RKO (cell line): ENCODE measurements at regions not wholly inside any gene's neighbourhood (a gene's known extent, or its start where the extent isn't known, plus 50 kb on each side); places are given as distances from the start of the nearest gene placed in this dataset.
"Not testable (repeated sequence)": the region's sequence is repeated elsewhere in the genome, so short reads cannot be mapped to it uniquely, and the experiment has no call there.

Source experiments
- DNase-seq: peaks from one replicate; pipeline ENCODE4 v3.0.0-alpha.2; 2016; ENCODE audit warnings: low spot score

DNA sequence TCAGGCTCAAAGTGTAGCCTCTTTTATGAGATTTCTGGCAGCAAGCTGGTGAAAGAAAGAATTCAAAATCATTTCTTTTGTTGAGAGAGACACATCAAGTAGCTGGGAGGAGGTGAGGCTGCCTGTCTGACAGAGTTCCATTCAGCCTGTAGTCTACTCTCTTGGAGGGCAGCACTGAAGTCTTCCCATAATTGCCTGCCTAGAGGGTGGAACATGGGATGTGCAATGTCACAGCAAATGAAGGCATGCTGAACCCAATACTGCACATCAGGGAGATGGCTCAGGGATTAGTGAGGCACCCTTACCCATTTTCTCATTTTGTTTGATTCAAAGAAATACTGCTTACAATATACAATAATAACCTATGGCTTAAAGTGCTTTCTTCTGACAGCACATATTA, 475.7 kb downstream of the TMEM232 start:
- no peak for DNase-seq

DNA sequence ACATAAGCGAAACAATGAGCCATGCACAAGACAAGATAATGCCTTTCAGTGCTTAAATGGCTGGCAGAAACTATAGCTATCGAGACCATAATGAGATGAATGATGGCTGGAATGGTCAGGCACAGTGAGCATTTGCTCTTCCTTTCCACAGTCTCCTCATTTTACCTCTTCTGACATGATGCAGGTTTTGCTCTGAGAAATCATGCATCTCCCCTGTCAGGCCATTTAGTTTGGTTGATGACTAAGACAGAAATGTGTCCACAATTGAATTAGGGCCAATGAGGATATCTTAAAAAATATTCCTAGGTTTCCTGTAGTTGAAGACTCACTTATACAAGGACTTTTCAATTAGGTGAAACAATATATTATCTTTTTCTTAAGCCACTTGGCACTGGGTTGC, 475.1 kb downstream of the TMEM232 start:
- DNase-seq = no peak

DNA sequence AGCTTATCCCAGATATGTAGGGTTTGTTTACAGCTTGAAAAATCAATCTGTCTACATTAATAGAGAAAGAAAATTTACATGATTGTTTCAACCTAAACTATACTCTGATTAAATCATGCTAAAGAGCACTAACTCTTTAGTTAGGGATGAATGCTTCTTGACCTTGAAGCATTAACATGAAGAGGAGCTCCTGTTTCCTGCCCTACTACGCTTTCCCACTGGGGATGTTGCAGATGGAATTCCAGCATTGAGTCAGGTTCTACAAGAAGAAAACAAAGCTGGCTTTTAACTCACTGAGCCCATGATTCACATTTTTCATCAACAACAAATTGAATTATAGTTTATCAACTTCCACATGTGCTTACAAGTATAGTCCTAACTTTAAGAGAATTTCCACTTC, 471.3 kb downstream of the TMEM232 start:
- DNase-seq = no peak

DNA sequence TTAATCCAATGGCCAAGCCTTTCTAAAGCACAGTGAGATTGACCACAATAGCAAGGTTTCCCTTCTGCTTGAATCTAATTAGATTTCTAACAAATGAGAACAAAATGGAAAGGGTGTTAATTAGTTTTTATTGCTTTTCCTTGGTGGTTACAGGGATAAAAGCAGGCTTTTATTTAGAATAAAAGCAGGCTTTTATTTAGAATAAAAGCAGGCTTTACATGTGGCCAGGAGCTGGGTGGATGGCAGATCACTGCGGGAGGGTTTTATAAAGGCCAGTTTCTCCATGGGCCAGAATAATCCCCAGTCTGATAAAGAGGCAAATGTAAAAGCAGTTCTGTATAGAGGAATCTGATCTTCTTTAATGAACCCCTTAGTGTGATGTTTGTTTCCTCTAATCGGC, 470.2 kb downstream of the TMEM232 start:
- no peak for DNase-seq

DNA sequence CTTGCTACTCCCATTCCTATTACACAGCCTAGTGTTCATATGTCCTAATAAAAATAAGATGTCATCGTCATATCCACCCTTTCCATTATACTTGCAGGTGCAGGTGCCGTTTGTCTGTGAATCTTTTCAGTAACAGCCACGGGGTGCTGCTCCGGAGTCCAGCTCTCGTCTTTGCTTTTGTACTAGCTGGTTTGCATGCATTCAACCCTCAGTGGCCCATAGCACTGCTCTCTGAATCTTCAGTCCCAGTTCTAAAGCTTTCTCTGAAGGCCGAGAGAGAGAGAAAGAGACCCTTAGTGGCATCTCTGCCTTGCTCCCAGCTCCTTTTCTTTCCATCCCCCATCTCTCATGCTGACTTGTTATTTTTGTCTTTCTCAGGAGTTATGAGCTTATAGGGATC, 468.5 kb downstream of the TMEM232 start:
- DNase-seq = no peak

DNA sequence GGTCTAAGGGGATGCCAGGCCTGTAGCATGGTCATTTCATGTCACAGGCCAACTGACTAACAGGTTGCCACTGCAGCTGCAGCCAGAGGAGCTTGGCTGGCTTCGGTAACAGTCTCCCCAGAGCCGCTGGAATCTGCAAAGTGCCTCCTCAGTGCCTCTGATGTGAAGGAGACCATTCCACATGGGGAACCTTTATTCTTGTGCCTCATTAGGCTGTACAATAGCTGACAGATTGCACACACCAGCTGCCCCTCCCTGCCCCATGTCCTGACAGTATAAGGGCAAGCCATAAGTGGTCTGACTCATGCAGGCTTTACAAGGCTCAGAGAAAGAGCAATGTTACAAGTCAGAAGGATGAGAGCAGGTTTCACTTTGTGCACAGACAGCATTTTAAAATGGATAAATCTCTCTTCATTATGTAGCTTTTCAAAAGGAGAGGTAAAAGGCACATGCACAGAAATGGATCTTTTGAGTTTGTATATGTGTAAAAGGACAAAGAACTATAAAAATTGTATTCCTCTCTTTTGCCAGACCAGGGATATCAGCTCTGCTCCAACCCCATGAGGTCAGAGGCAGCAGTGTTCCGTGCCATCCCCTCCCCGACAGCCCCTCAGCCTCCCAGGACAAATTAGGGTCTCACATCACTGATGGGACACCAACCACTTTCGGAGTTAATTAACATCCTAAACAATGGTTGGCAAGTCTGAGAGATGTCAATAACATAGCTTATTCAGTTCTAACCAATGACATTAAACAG, 467.8 kb downstream of the TMEM232 start:
- peak; percentile 34 for DNase-seq

DNA sequence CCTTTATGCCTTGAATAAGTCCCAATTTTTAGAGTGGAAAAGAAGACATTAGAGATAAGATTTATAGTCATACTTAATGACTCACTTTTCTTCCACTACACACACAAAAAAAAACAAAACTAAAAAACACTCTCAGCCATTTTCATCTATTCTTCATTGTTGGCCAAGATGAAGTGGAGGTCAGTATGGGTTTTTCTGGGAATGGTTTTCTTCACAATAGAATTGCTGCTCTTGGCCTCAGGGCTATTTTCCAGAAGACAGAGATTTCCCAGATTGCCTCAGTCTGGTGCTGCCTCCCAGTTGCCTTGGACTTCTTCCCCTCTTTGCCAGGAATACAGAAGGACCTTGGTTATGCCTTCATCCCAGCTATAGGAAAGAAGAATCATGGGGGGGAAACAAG, 463.7 kb downstream of the TMEM232 start:
- no peak for DNase-seq

DNA sequence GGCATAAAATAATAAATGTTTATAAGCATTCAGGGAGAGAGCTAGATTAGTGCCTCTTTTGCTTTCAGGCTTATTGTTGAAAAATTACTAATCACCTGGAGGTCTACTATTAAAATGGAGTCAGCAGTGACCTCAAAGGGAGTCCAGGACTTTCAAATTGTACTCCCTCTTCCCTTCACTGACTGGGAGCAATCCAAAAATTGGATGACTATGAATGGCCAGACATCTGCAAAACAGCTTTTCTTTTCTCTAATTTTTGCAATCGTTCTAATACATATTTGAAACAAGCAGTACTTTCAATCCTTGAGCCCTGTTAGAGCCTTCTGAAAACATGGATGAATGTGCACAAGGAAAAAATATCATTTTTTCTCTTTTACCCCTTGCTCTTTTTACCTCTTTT, 461.8 kb downstream of the TMEM232 start:
- DNase-seq = no peak

DNA sequence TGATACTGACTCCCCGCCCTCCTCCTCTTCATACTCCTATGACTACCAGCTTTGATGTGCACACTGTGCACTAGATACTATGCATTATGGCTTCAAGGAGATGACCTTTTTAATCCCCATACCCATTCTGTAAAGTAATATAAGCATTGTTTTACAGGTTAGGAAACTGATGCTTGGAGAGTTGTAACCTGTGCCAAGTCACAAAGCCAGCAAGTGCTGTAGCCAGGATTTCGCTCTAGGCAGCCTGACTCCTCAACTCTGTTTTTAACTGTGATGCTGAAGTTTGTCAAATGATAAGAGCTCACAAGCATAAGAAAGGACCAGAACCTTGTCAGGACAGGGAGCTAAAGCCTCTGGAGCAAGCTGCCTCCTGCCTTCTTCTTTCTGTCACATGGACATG, 461.3 kb downstream of the TMEM232 start:
- DNase-seq = no peak

DNA sequence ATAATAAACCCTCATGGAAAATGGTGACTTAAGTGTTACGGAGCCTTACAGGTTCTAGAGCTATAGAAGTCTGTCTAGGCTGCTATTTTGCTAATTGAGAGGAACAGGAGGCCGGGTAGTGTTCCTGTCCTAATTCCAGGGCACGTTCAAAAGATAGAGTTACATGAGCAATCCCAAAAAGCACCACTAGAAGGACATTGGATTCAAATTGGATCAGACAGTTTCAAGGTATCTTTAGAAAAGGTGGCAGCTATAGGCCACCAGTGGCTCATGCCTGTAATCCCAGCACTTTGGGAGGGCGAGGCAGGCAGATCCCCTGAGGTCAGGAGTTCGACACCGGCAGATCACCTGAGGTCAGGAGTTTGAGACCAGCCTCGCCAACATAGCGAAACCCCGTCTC, 458.8 kb downstream of the TMEM232 start:
- no peak for DNase-seq

DNA sequence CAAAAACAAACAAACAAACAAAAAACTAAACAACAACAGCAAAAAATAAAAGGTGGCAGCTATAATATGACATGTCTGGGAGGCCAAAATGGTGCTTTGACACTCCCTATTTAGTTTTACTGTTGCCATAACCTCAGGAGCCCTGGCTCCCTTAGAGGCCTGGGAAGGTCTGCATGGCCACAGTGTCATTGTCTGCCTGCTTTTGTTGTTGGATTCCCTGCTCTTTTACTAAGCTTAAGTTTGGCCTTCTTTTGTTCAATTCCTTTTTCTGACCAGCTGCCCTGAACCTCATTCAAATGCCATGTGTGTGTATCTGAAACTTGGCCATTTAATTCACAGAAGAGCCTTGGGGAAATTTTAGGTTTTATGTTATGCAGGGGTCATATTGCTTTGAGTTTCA, 458.2 kb downstream of the TMEM232 start:
- no peak for DNase-seq

DNA sequence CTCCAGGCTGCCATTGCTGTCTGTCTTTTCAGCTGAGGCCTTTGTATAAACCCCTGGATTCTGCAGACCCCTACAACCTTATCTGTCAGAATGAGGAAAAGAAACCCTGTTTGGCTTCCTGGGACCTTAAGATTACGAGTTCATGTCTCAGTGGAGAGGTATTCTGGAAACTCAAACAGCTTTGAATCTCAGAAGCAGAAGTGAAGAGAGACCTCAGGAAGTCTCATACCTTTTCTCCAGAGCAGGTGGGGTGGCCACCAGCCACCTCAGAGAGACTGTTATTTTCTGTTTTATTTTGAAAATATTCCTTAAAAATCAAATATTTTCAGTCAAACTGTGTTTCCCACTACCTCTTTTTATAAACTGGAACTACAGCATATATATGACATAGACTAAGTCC, 457.5 kb downstream of the TMEM232 start:
- DNase-seq = no peak

DNA sequence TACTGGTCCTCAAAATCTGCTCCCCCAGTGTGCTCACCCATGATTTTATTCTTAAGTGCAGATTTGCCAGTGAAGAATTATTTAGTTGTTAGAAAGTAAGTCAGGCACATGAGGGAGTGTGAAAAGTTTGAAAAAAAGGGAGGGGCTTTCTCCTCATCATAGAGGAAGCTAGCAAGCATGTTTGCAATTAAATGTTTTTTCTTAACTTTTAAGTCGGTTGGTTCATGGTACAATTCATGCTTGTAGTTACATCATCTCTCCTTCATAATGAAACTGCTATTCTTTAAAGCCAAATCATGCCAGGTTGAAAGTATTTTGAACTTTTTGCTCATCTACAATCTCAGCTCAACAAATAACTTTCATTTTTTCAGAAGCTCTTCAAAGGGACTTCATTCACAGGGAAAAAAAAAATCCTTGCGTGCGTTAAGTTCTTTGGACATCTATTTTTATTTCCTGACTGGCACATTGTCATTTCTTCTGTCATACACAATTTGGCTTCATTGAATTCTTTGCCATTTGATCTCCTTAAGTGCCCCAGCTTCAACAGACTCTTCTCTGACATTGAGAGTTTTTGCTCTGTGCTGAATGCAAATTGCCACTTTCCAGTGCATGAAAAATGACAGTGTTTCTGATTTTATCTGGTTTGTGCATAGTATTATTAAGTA, 456.9 kb downstream of the TMEM232 start:
- no peak for DNase-seq

DNA sequence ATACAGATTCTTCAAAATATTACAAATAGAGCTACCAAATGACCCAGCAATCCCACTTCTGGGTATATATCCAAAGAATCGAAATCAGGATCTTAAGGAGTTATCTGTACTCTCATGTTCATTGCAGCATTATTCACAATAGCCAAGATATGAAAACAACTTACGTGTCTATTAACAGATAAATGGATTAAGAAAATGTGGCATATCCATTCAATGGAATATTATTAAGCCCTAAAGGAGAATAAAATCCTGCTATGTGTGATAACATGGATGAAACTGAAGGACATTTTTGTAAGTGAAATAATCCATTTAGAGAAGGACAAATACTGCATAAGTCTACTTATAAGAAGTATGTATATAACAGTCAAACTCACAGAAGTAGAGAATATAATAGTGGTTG, 450.6 kb downstream of the TMEM232 start:
- no peak for DNase-seq

DNA sequence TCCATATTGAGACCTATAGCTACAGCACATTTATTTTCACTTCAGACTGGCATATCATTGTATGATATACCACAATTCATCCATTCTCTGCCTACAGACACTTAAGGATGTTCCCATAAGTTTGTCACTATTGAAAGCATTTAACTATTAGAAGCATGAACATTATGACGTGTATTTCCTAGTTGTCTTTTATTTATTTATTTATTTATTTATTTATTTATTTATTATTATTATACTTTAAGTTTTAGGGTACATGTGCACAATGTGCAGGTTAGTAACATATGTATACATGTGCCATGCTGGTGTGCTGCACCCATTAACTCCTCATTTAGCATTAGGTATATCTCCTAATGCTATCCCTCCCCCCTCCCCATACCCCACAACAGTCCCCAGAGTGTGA, 448.0 kb downstream of the TMEM232 start:
- DNase-seq = not testable (repeated sequence)

DNA sequence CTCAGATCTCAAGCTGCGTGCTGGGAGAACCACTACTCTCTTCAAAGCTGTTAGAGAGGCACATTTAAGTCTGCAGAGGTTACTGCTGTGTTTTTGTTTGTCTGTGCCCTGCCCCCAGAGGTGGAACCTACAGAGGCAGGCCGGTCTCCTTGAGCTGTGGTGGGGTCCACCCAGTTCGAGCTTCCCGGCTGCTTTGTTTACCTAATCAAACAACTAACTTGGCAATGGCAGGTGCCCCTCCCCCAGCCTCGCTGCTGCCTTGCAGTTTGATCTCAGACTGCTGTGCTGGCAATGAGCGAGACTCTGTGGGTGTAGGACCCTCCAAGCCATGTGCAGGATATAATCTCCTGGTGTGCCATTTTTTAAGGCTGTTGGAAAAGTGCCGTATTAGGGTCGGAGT, 442.4 kb downstream of the TMEM232 start:
- DNase-seq = not testable (repeated sequence)

DNA sequence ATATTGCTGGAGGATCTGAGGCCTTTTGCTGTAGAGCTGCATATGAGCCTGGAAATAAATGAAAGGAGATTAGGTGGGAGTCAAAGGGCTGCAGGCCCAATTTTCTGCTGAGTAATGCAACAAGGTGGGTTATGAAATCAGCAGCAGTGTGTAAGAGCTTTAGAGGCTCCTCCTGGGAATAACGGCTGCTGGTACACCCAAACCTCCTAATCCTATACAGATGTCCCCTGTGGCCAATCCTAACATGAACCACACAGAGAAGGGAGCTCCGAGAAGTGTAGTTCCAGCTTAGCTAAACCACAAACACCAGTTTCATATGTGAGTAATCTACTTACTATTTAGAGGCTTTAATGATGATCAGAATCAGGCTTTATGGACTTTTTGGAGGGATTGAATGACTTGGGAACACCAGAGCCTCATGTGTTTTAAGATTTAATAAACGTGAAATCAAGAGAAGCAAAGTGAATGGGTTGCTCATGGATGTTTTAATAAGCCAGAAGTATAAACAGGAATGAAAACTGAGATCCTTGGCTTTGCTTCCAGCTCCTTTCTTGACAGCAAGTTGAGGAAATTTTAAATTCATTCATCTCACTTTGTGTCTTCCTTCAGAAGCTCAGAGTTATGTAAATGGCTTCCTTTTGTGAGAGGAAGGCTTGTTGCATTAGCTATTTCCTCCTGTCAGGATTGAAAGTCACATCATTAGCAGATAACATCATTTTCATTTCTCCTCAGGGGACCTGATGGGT, 437.5 kb downstream of the TMEM232 start:
- DNase-seq = no peak

DNA sequence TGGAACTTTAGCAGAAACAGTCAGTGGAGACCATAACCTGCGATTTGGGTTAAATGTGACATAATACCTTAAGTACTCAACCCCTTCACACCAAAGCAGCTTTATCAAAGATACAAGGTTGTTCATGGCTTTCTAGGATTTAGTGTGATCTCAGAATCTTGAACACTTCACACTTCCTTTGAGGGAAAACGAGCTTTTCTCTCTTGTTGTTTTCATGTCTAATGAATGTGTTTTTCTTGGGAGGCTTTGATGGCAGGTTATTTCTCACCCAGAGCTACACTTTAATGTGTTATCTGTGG, 437.0 kb downstream of the TMEM232 start:
- no peak for DNase-seq

DNA sequence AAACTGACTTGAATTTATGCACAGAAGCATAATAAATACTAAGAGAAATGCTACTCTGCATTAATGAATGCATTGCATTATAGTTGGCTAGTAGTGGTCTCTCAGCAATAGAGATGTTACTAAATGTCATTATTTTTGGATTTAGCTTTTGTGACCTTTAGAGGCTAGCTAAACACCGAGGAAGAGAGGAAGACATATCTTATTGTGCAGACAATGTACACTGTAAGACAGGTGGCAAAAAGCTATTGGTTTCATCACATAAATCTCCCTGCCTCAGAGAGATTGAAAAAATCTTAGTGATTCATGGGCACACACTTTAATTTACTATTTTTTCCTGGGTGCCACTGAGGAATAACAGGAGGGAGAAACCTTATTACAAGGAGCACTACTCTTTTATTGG, 435.9 kb downstream of the TMEM232 start:
- DNase-seq = no peak

DNA sequence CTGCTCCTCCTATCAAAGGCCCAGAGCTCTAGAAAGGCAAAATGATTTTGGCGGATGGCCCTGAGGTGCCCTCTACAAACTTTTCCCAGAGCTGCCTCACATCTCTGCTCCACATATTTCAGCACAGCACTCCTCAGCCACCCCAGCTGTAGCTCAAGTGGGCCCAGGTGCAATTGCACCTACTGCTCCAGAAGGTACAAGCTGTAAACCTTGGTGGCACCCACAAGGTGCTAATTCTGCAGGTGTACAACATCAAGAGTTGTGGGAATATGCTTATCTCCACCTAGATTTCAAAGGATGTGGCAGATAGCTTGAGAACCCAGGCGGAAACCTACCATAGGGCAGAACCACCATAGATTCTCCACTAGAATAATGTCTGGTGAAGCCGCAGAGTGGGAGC, 432.2 kb downstream of the TMEM232 start:
- DNase-seq = no peak

DNA sequence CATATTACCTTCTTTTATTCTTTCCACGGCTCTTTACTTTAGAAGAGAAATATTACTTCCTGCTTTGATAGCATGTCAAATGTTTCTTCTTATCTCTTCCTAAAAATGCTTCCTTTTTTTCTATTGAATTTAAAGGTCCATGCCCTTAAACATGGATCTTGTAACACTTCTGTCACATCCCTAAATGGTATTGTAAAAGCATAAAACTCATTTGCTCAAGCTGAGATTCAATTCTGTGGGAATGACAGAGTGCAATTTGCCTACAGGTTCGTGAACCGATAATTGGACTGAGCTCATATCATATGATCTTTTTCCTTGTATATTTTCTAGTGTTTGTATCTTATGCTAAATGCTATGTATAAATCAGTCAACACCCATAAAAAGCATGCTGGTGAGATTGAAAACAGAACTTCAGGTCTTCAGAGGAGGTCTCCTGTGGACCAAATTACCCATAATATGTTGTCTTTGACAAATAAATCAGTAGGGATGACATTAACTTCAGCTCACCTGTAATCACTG, 429.3 kb downstream of the TMEM232 start:
- no peak for DNase-seq

DNA sequence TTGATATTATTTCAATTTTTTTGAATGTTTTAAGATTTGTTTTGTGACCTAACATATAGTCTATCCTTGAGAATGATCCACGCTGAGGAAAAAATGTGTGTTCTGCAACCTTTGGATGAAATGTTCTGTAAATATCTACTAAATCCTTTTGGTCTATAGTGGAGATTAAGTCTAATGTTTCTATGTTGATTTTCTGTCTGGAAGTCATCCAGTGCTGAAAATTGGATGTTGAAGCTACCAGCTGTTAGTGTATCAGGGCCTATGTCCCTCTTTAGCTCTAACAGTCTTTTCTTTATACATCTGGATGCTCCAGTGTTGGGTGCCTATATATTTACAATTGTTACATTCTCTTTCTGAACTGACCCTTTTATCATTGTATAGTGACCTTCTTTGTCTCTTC, 422.3 kb downstream of the TMEM232 start:
- no peak for DNase-seq

DNA sequence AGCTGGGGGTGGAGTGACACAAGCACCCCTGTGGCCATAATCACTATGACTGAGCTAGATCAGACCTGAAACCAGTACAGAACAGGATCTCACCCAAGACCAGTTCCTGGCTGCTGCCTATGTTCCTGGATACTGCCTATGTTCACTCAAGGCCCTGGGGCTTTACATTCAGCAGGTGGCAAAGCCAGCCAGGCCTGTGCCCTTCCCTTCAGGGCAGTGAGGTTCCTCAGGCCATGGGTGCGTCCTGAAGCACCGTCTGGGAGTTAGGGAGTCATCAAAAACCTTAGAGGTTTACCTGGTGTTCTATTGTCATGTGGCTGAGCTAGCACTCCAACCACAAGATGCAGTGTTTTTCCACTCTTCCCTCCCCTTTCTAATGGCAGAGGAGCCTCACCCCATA, 419.8 kb downstream of the TMEM232 start:
- DNase-seq = no peak
